ENCODE measurements at regions not wholly inside any gene's neighbourhood (a gene's known extent, or its start where the extent isn't known, plus 50 kb on each side); places are given as distances from the start of the nearest gene placed in this dataset.
A peak's percentile ranks its signal among the peaks of the same experiment; 100 is the strongest.

- Histone ChIP-seq H3K79me2 (ENCODE audit: insufficient read depth, low read length) (peaks cover 2% of the 10 kb centered on the region), H3K27ac (ENCODE audit: extremely low read length, insufficient read depth, low read length) (peak overlapping the region; percentile 4), H2AFZ (ENCODE audit: low read length) (no peak overlapping the region), H3K27me3 (ENCODE audit: control insufficient read depth in 1 of 2, insufficient read depth in 2 of 2, low read length in 2 of 2) (no peaks in the 10 kb centered on the region; a peak in 2 of 5 replicates), H4K20me1 (ENCODE audit: insufficient read depth, low read length) (no peaks in the 10 kb centered on the region), H3K36me3 (replicated peaks in 1 of 2; ENCODE audit: control insufficient read depth in 1 of 2, insufficient read depth in 2 of 2, low read length in 2 of 2) (no peaks in the 10 kb centered on the region), H3K9ac (ENCODE audit: insufficient read depth, low read depth, low read length) (peak overlapping the region; percentile 16; the same call in 1 of the 2 replicates), H3K9me3 (ENCODE audit: low read length) (no peaks in the 10 kb centered on the region), H3K4me3 (replicated peaks in 1 of 3; ENCODE audit: insufficient read depth in 1 of 3, low read depth in 2 of 3, low read length in 3 of 3) (peak overlapping the region in 2 of 3 experiments; percentile 21 to 32; a peak in 2 of 6 replicates), H3K4me1 (ENCODE audit: insufficient read depth, low read length) (peaks cover 44% of the 10 kb centered on the region), H3K4me2 (ENCODE audit: low read depth, low read length) (peak overlapping the region; percentile 66)
- in situ Hi-C loops (cut with HindIII; ENCODE audit: extremely low pct_ligation_motif_present, low pct_unique_long_range_greater_than_20kb) = no loop called here
- no TSS peak for BruUV-seq (replicated peaks)
- peak; percentile 71 for DNase-seq (ENCODE audit: low spot score)
- peak; percentile 6; the same call in 1 of the 3 replicates for ATAC-seq
- POLR2A ChIA-PET = interaction anchor here (1.1 kb wide), 1 partner anchor 77 kb away, joined by 4 read pairs; no protein-coding TSS in a partner anchor
- CTCF ChIA-PET (ENCODE audit: low intra/inter-chr PET ratio, low total read pairs) = no interaction called here
- no peak for FAIRE-seq
- WGBS (ENCODE audit: low lambda C conversion rate) = 7% methylated on average over 9 of the region's 9 CpGs
- intact Hi-C loops (cut with micrococcal nuclease; ENCODE audit: unreplicated experiment) = no loop called here
- TF ChIP-seq ZNF644 (CRISPR knock-in tag; IDR thresholded peaks at IDR 0.05; ENCODE audit: low read depth) (0 out of 2 replicates have a peak, but pooled peaks have one; percentile 21), GABPB1 (CRISPR knock-in tag; IDR thresholded peaks at IDR 0.05) (peak; percentile 73), SIN3B (IDR thresholded peaks at IDR 0.05; ENCODE audit: low read length) (no peak), GABPA (IDR thresholded peaks at IDR 0.05; ENCODE audit: low read depth, low read length) (no peak), GABPA (CRISPR knock-in tag; IDR thresholded peaks at IDR 0.05; ENCODE audit: low read depth) (peak; percentile 78), ELF1 (CRISPR knock-in tag; IDR thresholded peaks at IDR 0.05) (peak; percentile 74), ZFP36L2 (CRISPR knock-in tag; IDR thresholded peaks at IDR 0.05) (no peak), PITX1 (CRISPR knock-in tag; IDR thresholded peaks at IDR 0.05) (peak; percentile 56; the same call in 1 of the 2 replicates), PHF8 (CRISPR knock-in tag; IDR thresholded peaks at IDR 0.05) (no peak), ZNF557 (CRISPR knock-in tag; IDR thresholded peaks at IDR 0.05) (no peak), HOMEZ (CRISPR knock-in tag; IDR thresholded peaks at IDR 0.05; ENCODE audit: low read depth) (0 out of 2 replicates have a peak, but pooled peaks have one; percentile 9), HMG20A (CRISPR knock-in tag; IDR thresholded peaks at IDR 0.05; ENCODE audit: borderline replicate concordance) (no peak), ZMYM4 (CRISPR knock-in tag; IDR thresholded peaks at IDR 0.05) (peak; percentile 65; the same call in 1 of the 2 replicates), ZFY (CRISPR knock-in tag; IDR thresholded peaks at IDR 0.05) (peak; percentile 40; the same call in 1 of the 2 replicates), ELF3 (CRISPR knock-in tag; IDR thresholded peaks at IDR 0.05) (peak; percentile 67; the same call in 1 of the 2 replicates), HNF4A (CRISPR knock-in tag; IDR thresholded peaks at IDR 0.05) (0 out of 2 replicates have a peak, but pooled peaks have one; percentile 27), TBX3 (IDR thresholded peaks at IDR 0.05; ENCODE audit: borderline replicate concordance) (0 out of 2 replicates have a peak, but pooled peaks have one; percentile 22), NR2F6 (IDR thresholded peaks at IDR 0.05) (peak; percentile 80), NR2F6 (CRISPR knock-in tag; IDR thresholded peaks at IDR 0.05) (peak; percentile 95), ZMAT3 (CRISPR knock-in tag; conservative IDR thresholded peaks at IDR 0.05) (no peak)
- TF ChIP-seq, protein P1, sequence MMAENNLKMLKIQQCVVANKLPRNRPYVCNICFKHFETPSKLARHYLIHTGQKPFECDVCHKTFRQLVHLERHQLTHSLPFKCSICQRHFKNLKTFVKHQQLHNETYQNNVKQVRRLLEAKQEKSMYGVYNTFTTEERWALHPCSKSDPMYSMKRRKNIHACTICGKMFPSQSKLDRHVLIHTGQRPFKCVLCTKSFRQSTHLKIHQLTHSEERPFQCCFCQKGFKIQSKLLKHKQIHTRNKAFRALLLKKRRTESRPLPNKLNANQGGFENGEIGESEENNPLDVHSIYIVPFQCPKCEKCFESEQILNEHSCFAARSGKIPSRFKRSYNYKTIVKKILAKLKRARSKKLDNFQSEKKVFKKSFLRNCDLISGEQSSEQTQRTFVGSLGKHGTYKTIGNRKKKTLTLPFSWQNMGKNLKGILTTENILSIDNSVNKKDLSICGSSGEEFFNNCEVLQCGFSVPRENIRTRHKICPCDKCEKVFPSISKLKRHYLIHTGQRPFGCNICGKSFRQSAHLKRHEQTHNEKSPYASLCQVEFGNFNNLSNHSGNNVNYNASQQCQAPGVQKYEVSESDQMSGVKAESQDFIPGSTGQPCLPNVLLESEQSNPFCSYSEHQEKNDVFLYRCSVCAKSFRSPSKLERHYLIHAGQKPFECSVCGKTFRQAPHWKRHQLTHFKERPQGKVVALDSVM (CRISPR knock-in tag; IDR thresholded peaks at IDR 0.05) = peak; percentile 96
Observed at GRCh38 chr17:68097161-68097805, 61.7 kb downstream of the KPNA2 start.

Data from HepG2 (cell line).